CD4-positive, alpha-beta memory T cell (primary cell): ENCODE measurements at regions not wholly inside any gene's neighbourhood (a gene's known extent, or its start where the extent isn't known, plus 50 kb on each side); places are given as distances from the start of the nearest gene placed in this dataset.
"Not testable (repeated sequence)": the region's sequence is repeated elsewhere in the genome, so short reads cannot be mapped to it uniquely, and the experiment has no call there.

Source experiments
- CTCF ChIA-PET: fragments of 350-600 bp; sonication (Branson Sonifier 250); formaldehyde crosslinking; loops from one replicate; lab custom pipeline; 2021; ENCODE audit warnings: inconsistent platforms; ENCODE audit not compliant: partially characterized antibody; lab: Charles Lee
- POLR2A ChIA-PET: fragments of 350-600 bp; sonication (Branson Sonifier 250); formaldehyde crosslinking; loops from one replicate; lab custom pipeline; 2021; ENCODE audit not compliant: partially characterized antibody; lab: Charles Lee
- DNase-seq, 5 donors: peaks; one replicate each; pipeline versions ENCODE4 v3.0.0 to v3.0.0-alpha.2; 2020 to 2022; ENCODE audit warnings: mixed read lengths in 1 of 5
- H3K27ac ChIP-seq: one replicate; pipeline ENCODE4 v1.7.0; 2013; ENCODE audit warnings: low read depth, low read length
- H3K27me3 ChIP-seq: 2 replicates; pipeline ENCODE4 v1.7.0; 2013; ENCODE audit warnings: mild to moderate bottlenecking, low read length, moderate library complexity; ENCODE audit not compliant: insufficient read depth
- H3K36me3 ChIP-seq: 2 replicates; pipeline ENCODE4 v1.7.0; 2013; ENCODE audit warnings: mild to moderate bottlenecking, low read length, moderate library complexity; ENCODE audit not compliant: insufficient read depth
- H3K4me1 ChIP-seq: 2 replicates; pipeline ENCODE4 v1.7.0; 2013; ENCODE audit warnings: mild to moderate bottlenecking, low read length, moderate library complexity; ENCODE audit not compliant: insufficient read depth
- H3K4me3 ChIP-seq, 2 donors: one replicate each; pipeline ENCODE4 v1.7.0; 2013; ENCODE audit warnings: low read length in 2 of 2, mild to moderate bottlenecking in 1 of 2
- H3K9me3 ChIP-seq, 2 donors: one replicate each; pipeline ENCODE4 v1.7.0; 2013; ENCODE audit warnings: low read length in 2 of 2, control low read depth in 1 of 2; ENCODE audit not compliant: control insufficient read depth in 1 of 2
- H3K27ac Mint-ChIP-seq, 7 donors: one replicate each; pipeline ENCODE4 v1.8.0; 2020 to 2021; ENCODE audit warnings: mixed read lengths in 7 of 7, mild to moderate bottlenecking in 6 of 7, inconsistent platforms in 3 of 7, moderate library complexity in 3 of 7
- H3K27me3 Mint-ChIP-seq, 2 donors: one replicate each; pipeline ENCODE4 v1.8.0; 2020 to 2021; ENCODE audit warnings: mixed read lengths in 2 of 2
- H3K36me3 Mint-ChIP-seq, 2 donors: one replicate each; pipeline ENCODE4 v1.8.0; 2020 to 2021; ENCODE audit warnings: mixed read lengths in 2 of 2, inconsistent platforms in 1 of 2, mild to moderate bottlenecking in 1 of 2
- H3K4me1 Mint-ChIP-seq, 4 donors: one replicate each; pipeline ENCODE4 v1.8.0; 2020 to 2021; ENCODE audit warnings: mixed read lengths in 4 of 4, mild to moderate bottlenecking in 1 of 4
- H3K4me3 Mint-ChIP-seq, 8 donors: one replicate each; pipeline ENCODE4 v1.8.0; 2020 to 2021; ENCODE audit warnings: mixed read lengths in 8 of 8, mild to moderate bottlenecking in 7 of 8, moderate library complexity in 6 of 8, inconsistent platforms in 3 of 8
- H3K9me3 Mint-ChIP-seq, 8 donors: one replicate each; pipeline ENCODE4 v1.8.0; 2020 to 2021; ENCODE audit warnings: mixed read lengths in 8 of 8, mild to moderate bottlenecking in 5 of 8, inconsistent platforms in 3 of 8, moderate library complexity in 1 of 8
- intact Hi-C: fragments of 100-400 bp; cut with micrococcal nuclease; formaldehyde crosslinking; loops from one replicate; pipeline ENCODE4 v1.15.1; 2023

GRCh38 chr12:93990832-93991803 lies 157.3 kb upstream of the PLXNC1 start:
- H3K9me3 Mint-ChIP-seq, result no peaks in the 10 kb centered on the region
- no peak overlapping the region for H3K27ac ChIP-seq
- H3K4me1 ChIP-seq, result no peaks in the 10 kb centered on the region
- H3K27me3 Mint-ChIP-seq, result peaks cover 0 to 1% of the 10 kb centered on the region in 2 donors
- POLR2A ChIA-PET, result no interaction called here
- H3K27ac Mint-ChIP-seq, result no peak overlapping the region
- H3K36me3 ChIP-seq, result no peaks in the 10 kb centered on the region
- CTCF ChIA-PET, result no interaction called here
- no peaks in the 10 kb centered on the region for H3K4me1 Mint-ChIP-seq
- no peaks in the 10 kb centered on the region for H3K27me3 ChIP-seq
- H3K36me3 Mint-ChIP-seq, result no peaks in the 10 kb centered on the region
- H3K4me3 ChIP-seq, result no peak overlapping the region
- no peak overlapping the region for H3K4me3 Mint-ChIP-seq
- no peaks in the 10 kb centered on the region for H3K9me3 ChIP-seq
- no peak for DNase-seq
- intact Hi-C loops, result no loop called here

- H3K9me3 ChIP-seq, result no peaks in the 10 kb centered on the region
- Mint-ChIP-seq H3K36me3 (no peaks in the 10 kb centered on the region), H3K9me3 (no peaks in the 10 kb centered on the region), H3K27ac (no peak overlapping the region), H3K27me3 (peaks cover 0 to 1% of the 10 kb centered on the region in 2 donors), H3K4me1 (no peaks in the 10 kb centered on the region), H3K4me3 (no peak overlapping the region)
- H3K27me3 ChIP-seq, result no peaks in the 10 kb centered on the region
- DNase-seq, result no peak
- intact Hi-C loops, result no loop called here
- H3K4me1 ChIP-seq, result no peaks in the 10 kb centered on the region
- ChIA-PET CTCF (no interaction called here), POLR2A (no interaction called here)
- no peak overlapping the region for H3K27ac ChIP-seq
- no peak overlapping the region for H3K4me3 ChIP-seq
- H3K36me3 ChIP-seq, result no peaks in the 10 kb centered on the region
Observed at GRCh38 chr12:93991829-93992461, 156.4 kb upstream of the PLXNC1 start.

GRCh38 chr12:93994721-93995120 lies 153.7 kb upstream of the PLXNC1 start:
- H3K4me3 Mint-ChIP-seq, result no peak overlapping the region
- Histone ChIP-seq H3K4me3 (no peak overlapping the region), H3K36me3 (no peaks in the 10 kb centered on the region), H3K4me1 (no peaks in the 10 kb centered on the region), H3K9me3 (no peaks in the 10 kb centered on the region), H3K27ac (no peak overlapping the region), H3K27me3 (no peaks in the 10 kb centered on the region)
- no peaks in the 10 kb centered on the region for H3K4me1 Mint-ChIP-seq
- intact Hi-C loops, result no loop called here
- H3K27ac Mint-ChIP-seq, result peak overlapping the region in 1 of 7 donors; percentile 42
- no peaks in the 10 kb centered on the region for H3K36me3 Mint-ChIP-seq
- CTCF ChIA-PET, result no interaction called here
- peaks cover 0 to 1% of the 10 kb centered on the region in 2 donors for H3K27me3 Mint-ChIP-seq
- no peak for DNase-seq
- POLR2A ChIA-PET, result no interaction called here
- H3K9me3 Mint-ChIP-seq, result peaks cover 0 to 14% (median 4%) of the 10 kb centered on the region in 8 donors

GRCh38 chr12:93996321-93996720 lies 152.1 kb upstream of the PLXNC1 start:
- Mint-ChIP-seq H3K27me3 (peaks cover 0 to 1% of the 10 kb centered on the region in 2 donors), H3K36me3 (no peaks in the 10 kb centered on the region), H3K4me1 (no peaks in the 10 kb centered on the region), H3K27ac (no peak overlapping the region), H3K9me3 (peaks cover 0 to 14% (median 4%) of the 10 kb centered on the region in 8 donors), H3K4me3 (no peak overlapping the region)
- Histone ChIP-seq H3K27me3 (no peaks in the 10 kb centered on the region), H3K9me3 (no peaks in the 10 kb centered on the region), H3K36me3 (no peaks in the 10 kb centered on the region), H3K4me3 (no peak overlapping the region), H3K27ac (no peak overlapping the region), H3K4me1 (no peaks in the 10 kb centered on the region)
- DNase-seq, result no peak
- ChIA-PET POLR2A (no interaction called here), CTCF (interaction anchor here (1.6 kb wide), 1 partner anchor 12 kb away, joined by 3 read pairs; no protein-coding TSS in a partner anchor)
- intact Hi-C loops, result no loop called here

- no peak overlapping the region for H3K27ac Mint-ChIP-seq
- H3K4me3 Mint-ChIP-seq, result no peak overlapping the region
- no peaks in the 10 kb centered on the region for H3K36me3 Mint-ChIP-seq
- no peak overlapping the region for H3K4me3 ChIP-seq
- peaks cover 0 to 42% (median 29%) of the 10 kb centered on the region in 8 donors for H3K9me3 Mint-ChIP-seq
- peaks cover 0 to 2% (median under 1%) of the 10 kb centered on the region in 4 donors for H3K4me1 Mint-ChIP-seq
- DNase-seq, result no peak
- no peaks in the 10 kb centered on the region for H3K36me3 ChIP-seq
- no peaks in the 10 kb centered on the region for H3K27me3 ChIP-seq
- no peaks in the 10 kb centered on the region for H3K9me3 ChIP-seq
- H3K4me1 ChIP-seq, result no peaks in the 10 kb centered on the region
- H3K27ac ChIP-seq, result no peak overlapping the region
- intact Hi-C loops, result no loop called here
- ChIA-PET POLR2A (no interaction called here), CTCF (no interaction called here)
- H3K27me3 Mint-ChIP-seq, result no peaks in the 10 kb centered on the region
Observed at GRCh38 chr12:94001691-94002090, 146.7 kb upstream of the PLXNC1 start.

- H3K4me1 ChIP-seq, intact Hi-C loops, H3K27ac Mint-ChIP-seq, H3K9me3 ChIP-seq, H3K4me3 Mint-ChIP-seq, H3K4me3 ChIP-seq, H3K27me3 ChIP-seq, POLR2A ChIA-PET, H3K36me3 ChIP-seq, CTCF ChIA-PET, DNase-seq, H3K36me3 Mint-ChIP-seq, H3K27ac ChIP-seq, H3K27me3 Mint-ChIP-seq: not testable (repeated sequence)
- peaks cover 2 to 13% (median 7%) of the 10 kb centered on the region in 4 donors for H3K4me1 Mint-ChIP-seq
- peaks cover 0 to 38% (median 28%) of the 10 kb centered on the region in 8 donors for H3K9me3 Mint-ChIP-seq
Observed at GRCh38 chr12:94002925-94003324, 145.5 kb upstream of the PLXNC1 start.

- H3K9me3 ChIP-seq, H3K27me3 ChIP-seq, intact Hi-C loops, H3K36me3 ChIP-seq, H3K27ac ChIP-seq, H3K4me3 ChIP-seq, H3K36me3 Mint-ChIP-seq, H3K27me3 Mint-ChIP-seq: not testable (repeated sequence)
- Mint-ChIP-seq H3K27ac (peak overlapping the region in 6 of 7 donors; percentile 43 to 72 (median 68)), H3K9me3 (peaks cover 0 to 27% (median 21%) of the 10 kb centered on the region in 8 donors), H3K4me1 (peaks cover 7 to 20% (median 10%) of the 10 kb centered on the region in 4 donors), H3K4me3 (peak overlapping the region in 5 of 8 donors; percentile 35 to 46 (median 43))
- DNase-seq, result peak; percentile 53 to 77 (median 69)
- CTCF ChIA-PET, result interaction anchor here (1.1 to 2.8 kb wide), 11 partner anchors 11 to 505 kb away, joined by 3 to 28 read pairs (median 3); partner anchors contain the start of gene CRADD
- POLR2A ChIA-PET, result interaction anchor here (0.8 to 2.1 kb wide), 4 partner anchors 25 to 331 kb away, joined by 3 to 6 read pairs (median 4); no protein-coding TSS in a partner anchor
- peaks cover 13% of the 10 kb centered on the region for H3K4me1 ChIP-seq
Observed at GRCh38 chr12:94007833-94008232, 140.5 kb upstream of the PLXNC1 start.
